ENCODE measurements at regions not wholly inside any gene's neighbourhood (a gene's known extent, or its start where the extent isn't known, plus 50 kb on each side); places are given as distances from the start of the nearest gene placed in this dataset.

GRCh38 chr19:28257396-28257795, 955.6 kb downstream of the UQCRFS1 start:
- H3K9me3 Mint-ChIP-seq, result no peaks in the 10 kb centered on the region
- no peak for DNase-seq
- H3K4me3 Mint-ChIP-seq, result no peak overlapping the region
- H3K27ac Mint-ChIP-seq, result no peak overlapping the region
- no peaks in the 10 kb centered on the region for H3K4me1 Mint-ChIP-seq
- no peaks in the 10 kb centered on the region for H3K36me3 Mint-ChIP-seq (ENCODE audit: low read depth)
- intact Hi-C loops (cut with micrococcal nuclease), result no loop called here
- no peaks in the 10 kb centered on the region for H3K27me3 Mint-ChIP-seq

- no peaks in the 10 kb centered on the region for H3K27me3 Mint-ChIP-seq
- intact Hi-C loops (cut with micrococcal nuclease), result no loop called here
- no peaks in the 10 kb centered on the region for H3K4me1 Mint-ChIP-seq
- no peak overlapping the region for H3K27ac Mint-ChIP-seq
- no peak for DNase-seq
- no peaks in the 10 kb centered on the region for H3K36me3 Mint-ChIP-seq (ENCODE audit: low read depth)
- H3K4me3 Mint-ChIP-seq, result no peak overlapping the region
- no peaks in the 10 kb centered on the region for H3K9me3 Mint-ChIP-seq
Observed at GRCh38 chr19:28247243-28247642, 965.7 kb downstream of the UQCRFS1 start.

GRCh38 chr19:28245937-28246336, 967.0 kb downstream of the UQCRFS1 start:
- Mint-ChIP-seq H3K4me1 (no peaks in the 10 kb centered on the region), H3K27me3 (no peaks in the 10 kb centered on the region), H3K9me3 (no peaks in the 10 kb centered on the region), H3K27ac (no peak overlapping the region), H3K36me3 (ENCODE audit: low read depth) (no peaks in the 10 kb centered on the region), H3K4me3 (no peak overlapping the region)
- intact Hi-C loops (cut with micrococcal nuclease), result no loop called here
- DNase-seq, result no peak

GRCh38 chr19:28244966-28245365, 968.0 kb downstream of the UQCRFS1 start:
- H3K9me3 Mint-ChIP-seq, result no peaks in the 10 kb centered on the region
- H3K36me3 Mint-ChIP-seq (ENCODE audit: low read depth), result no peaks in the 10 kb centered on the region
- no peaks in the 10 kb centered on the region for H3K27me3 Mint-ChIP-seq
- DNase-seq, result no peak
- intact Hi-C loops (cut with micrococcal nuclease), result no loop called here
- no peak overlapping the region for H3K4me3 Mint-ChIP-seq
- H3K4me1 Mint-ChIP-seq, result no peaks in the 10 kb centered on the region
- H3K27ac Mint-ChIP-seq, result no peak overlapping the region

- H3K36me3 Mint-ChIP-seq (ENCODE audit: low read depth), result no peaks in the 10 kb centered on the region
- no peaks in the 10 kb centered on the region for H3K27me3 Mint-ChIP-seq
- H3K9me3 Mint-ChIP-seq, result no peaks in the 10 kb centered on the region
Observed at GRCh38 chr19:28242317-28242927, 970.5 kb downstream of the UQCRFS1 start.

GRCh38 chr19:28239270-28239669, 973.7 kb downstream of the UQCRFS1 start:
- Mint-ChIP-seq H3K4me1 (peaks cover 2% of the 10 kb centered on the region), H3K9me3 (no peaks in the 10 kb centered on the region), H3K27me3 (peaks cover 5% of the 10 kb centered on the region), H3K27ac (no peak overlapping the region), H3K36me3 (ENCODE audit: low read depth) (no peaks in the 10 kb centered on the region), H3K4me3 (no peak overlapping the region)
- intact Hi-C loops (cut with micrococcal nuclease), result no loop called here
- DNase-seq, result no peak

More at GRCh38 chr19:28242317-28242927, 970.5 kb downstream of the UQCRFS1 start:
- peak; percentile 84 for DNase-seq
- Mint-ChIP-seq H3K27ac (no peak overlapping the region), H3K4me1 (no peaks in the 10 kb centered on the region), H3K4me3 (no peak overlapping the region)
- intact Hi-C loops (cut with micrococcal nuclease), result loop anchor here (1.0 to 2.0 kb wide), 2 partner anchors 83 to 466 kb away; no protein-coding TSS in a partner anchor

- Mint-ChIP-seq H3K36me3 (ENCODE audit: low read depth) (no peaks in the 10 kb centered on the region), H3K27me3 (peaks cover 8% of the 10 kb centered on the region), H3K4me1 (peaks cover 2% of the 10 kb centered on the region), H3K9me3 (no peaks in the 10 kb centered on the region), H3K27ac (no peak overlapping the region), H3K4me3 (no peak overlapping the region)
- intact Hi-C loops (cut with micrococcal nuclease), result no loop called here
- no peak for DNase-seq
Observed at GRCh38 chr19:28238270-28238820, 974.6 kb downstream of the UQCRFS1 start.

GRCh38 chr19:28235606-28236125, 977.3 kb downstream of the UQCRFS1 start:
- Mint-ChIP-seq H3K36me3 (ENCODE audit: low read depth) (no peaks in the 10 kb centered on the region), H3K27me3 (peaks cover 8% of the 10 kb centered on the region), H3K4me3 (no peak overlapping the region), H3K9me3 (no peaks in the 10 kb centered on the region), H3K27ac (no peak overlapping the region), H3K4me1 (peaks cover 2% of the 10 kb centered on the region)
- intact Hi-C loops (cut with micrococcal nuclease), result no loop called here
- no peak for DNase-seq

GRCh38 chr19:28234637-28235036, 978.3 kb downstream of the UQCRFS1 start:
- intact Hi-C loops (cut with micrococcal nuclease), result no loop called here
- H3K4me3 Mint-ChIP-seq, result no peak overlapping the region

GRCh38 chr19:28228854-28229253, 984.1 kb downstream of the UQCRFS1 start:
- Mint-ChIP-seq H3K36me3 (ENCODE audit: low read depth) (no peaks in the 10 kb centered on the region), H3K4me3 (no peak overlapping the region), H3K27me3 (no peaks in the 10 kb centered on the region), H3K27ac (no peak overlapping the region), H3K4me1 (no peaks in the 10 kb centered on the region), H3K9me3 (no peaks in the 10 kb centered on the region)
- intact Hi-C loops (cut with micrococcal nuclease), result no loop called here
- DNase-seq, result no peak

More at GRCh38 chr19:28234637-28235036, 978.3 kb downstream of the UQCRFS1 start:
- Mint-ChIP-seq H3K27ac (no peak overlapping the region), H3K4me1 (peaks cover 2% of the 10 kb centered on the region), H3K27me3 (peaks cover 8% of the 10 kb centered on the region), H3K9me3 (no peaks in the 10 kb centered on the region), H3K36me3 (ENCODE audit: low read depth) (no peaks in the 10 kb centered on the region)
- DNase-seq, result no peak

GRCh38 chr19:28224441-28224840, 988.5 kb downstream of the UQCRFS1 start:
- no peaks in the 10 kb centered on the region for H3K36me3 Mint-ChIP-seq (ENCODE audit: low read depth)
- H3K4me3 Mint-ChIP-seq, result no peak overlapping the region
- no peaks in the 10 kb centered on the region for H3K4me1 Mint-ChIP-seq
- H3K27me3 Mint-ChIP-seq, result no peaks in the 10 kb centered on the region
- no peak overlapping the region for H3K27ac Mint-ChIP-seq
- no peaks in the 10 kb centered on the region for H3K9me3 Mint-ChIP-seq
- intact Hi-C loops (cut with micrococcal nuclease), result no loop called here
- DNase-seq, result no peak

GRCh38 chr19:28221736-28222135, 991.2 kb downstream of the UQCRFS1 start:
- Mint-ChIP-seq H3K36me3 (ENCODE audit: low read depth) (no peaks in the 10 kb centered on the region), H3K4me1 (no peaks in the 10 kb centered on the region), H3K4me3 (no peak overlapping the region), H3K27me3 (no peaks in the 10 kb centered on the region), H3K9me3 (no peaks in the 10 kb centered on the region), H3K27ac (no peak overlapping the region)
- intact Hi-C loops (cut with micrococcal nuclease), result no loop called here
- DNase-seq, result no peak

GRCh38 chr19:28218728-28219127, 994.2 kb downstream of the UQCRFS1 start:
- Mint-ChIP-seq H3K9me3 (no peaks in the 10 kb centered on the region), H3K4me1 (no peaks in the 10 kb centered on the region), H3K27ac (no peak overlapping the region), H3K4me3 (no peak overlapping the region), H3K36me3 (ENCODE audit: low read depth) (no peaks in the 10 kb centered on the region), H3K27me3 (peaks cover 3% of the 10 kb centered on the region)
- intact Hi-C loops (cut with micrococcal nuclease), result no loop called here
- DNase-seq, result no peak

GRCh38 chr19:28217022-28217421, 995.9 kb downstream of the UQCRFS1 start:
- intact Hi-C loops (cut with micrococcal nuclease), result no loop called here
- Mint-ChIP-seq H3K4me3 (no peak overlapping the region), H3K9me3 (no peaks in the 10 kb centered on the region), H3K4me1 (no peaks in the 10 kb centered on the region), H3K27me3 (peaks cover 3% of the 10 kb centered on the region), H3K27ac (no peak overlapping the region), H3K36me3 (ENCODE audit: low read depth) (no peaks in the 10 kb centered on the region)
- DNase-seq, result no peak

All from activated CD4-positive, alpha-beta T cell treated with anti-CD3 and anti-CD28 coated beads, Interleukin-2, amount 10 ng/mL, durations not matched to agents 24 days and 14 days (primary cell).